GM21390 (cell line): ENCODE measurements at regions not wholly inside any gene's neighbourhood (a gene's known extent, or its start where the extent isn't known, plus 50 kb on each side); places are given as distances from the start of the nearest gene placed in this dataset.

Source experiments
- ATAC-seq: cut with Tn5 transposase; IDR thresholded peaks from one replicate; pipeline ENCODE4 v1.9.1; 2021; ENCODE audit not compliant: unreplicated experiment

DNA sequence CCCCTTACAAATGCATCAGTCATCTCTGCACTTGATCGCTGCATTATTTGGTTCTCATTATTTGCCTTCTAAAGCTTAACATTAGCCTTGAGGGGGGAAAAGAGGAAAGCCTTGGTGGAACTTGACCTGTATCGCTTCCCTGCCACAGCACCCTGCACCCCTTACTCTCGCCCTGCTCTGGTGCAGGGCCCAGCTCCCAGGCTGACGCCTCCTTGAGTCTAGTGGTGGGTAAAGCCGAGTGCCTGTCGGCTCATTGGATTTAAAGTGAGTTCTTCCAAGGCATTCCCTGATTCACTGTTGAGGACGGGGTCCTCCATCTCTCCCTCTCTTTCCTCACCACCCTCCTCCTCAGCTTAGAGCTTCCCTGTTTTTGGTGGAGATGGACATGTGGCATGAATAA is 145.0 kb upstream of the GYPC start:
- no peak for ATAC-seq

DNA sequence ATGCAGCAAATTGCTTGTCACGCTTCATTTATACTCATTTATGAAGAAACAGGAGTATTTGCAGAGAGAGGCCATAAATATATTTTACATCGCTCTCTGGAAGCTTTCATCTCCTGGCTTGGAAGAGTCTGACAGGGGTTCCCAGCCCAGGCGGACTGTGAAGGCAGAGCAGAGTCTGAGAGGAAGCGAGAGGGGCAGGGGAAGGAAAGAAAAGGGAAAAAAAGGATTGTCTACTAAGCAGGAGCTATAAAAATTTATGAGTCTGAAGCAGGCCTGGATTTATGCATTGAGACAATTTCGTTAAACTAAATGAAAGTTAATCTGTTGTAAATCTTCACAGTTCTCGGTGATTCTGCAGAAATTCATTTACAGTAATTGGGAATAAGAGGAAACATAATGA is 143.9 kb upstream of the GYPC start:
- no peak for ATAC-seq

DNA sequence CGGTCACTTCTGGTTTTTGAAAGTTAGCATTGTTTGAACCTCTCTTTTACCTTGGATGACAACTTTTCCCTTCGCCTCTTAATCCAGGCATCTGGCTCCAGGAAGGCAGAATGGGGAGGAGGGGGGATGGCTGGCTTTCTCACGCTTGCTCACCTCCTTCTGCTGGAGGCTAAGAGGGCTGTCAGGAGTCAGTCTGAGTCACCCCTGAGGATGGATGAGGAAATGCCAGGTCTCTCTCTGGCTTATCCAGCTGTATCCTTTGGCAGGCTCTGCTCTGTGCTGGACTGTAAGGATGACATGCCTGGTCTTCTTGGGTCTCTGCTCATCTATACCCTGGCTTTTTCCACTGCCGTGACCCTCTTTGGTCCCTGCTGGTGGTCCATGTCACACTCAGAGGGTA is 142.9 kb upstream of the GYPC start:
- no peak for ATAC-seq

DNA sequence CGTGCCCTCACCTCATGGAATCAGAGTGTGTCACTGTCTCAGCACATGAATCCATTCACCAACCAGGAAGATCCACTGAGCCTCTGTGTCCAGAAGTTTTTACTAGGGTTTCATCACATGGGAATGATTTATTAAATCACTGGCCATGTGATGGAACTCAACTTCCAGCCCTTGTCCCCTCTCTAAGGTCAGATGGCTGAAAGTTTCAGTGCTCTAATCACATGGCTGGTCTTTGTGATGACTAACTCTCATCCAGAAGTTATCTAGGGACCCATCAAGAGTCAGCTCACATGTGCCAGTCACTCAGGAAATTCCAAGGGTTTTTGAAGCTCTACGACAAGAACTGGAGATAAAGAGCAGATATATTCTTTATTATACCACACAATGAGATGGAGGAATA is 140.5 kb upstream of the GYPC start:
- ATAC-seq: no peak

DNA sequence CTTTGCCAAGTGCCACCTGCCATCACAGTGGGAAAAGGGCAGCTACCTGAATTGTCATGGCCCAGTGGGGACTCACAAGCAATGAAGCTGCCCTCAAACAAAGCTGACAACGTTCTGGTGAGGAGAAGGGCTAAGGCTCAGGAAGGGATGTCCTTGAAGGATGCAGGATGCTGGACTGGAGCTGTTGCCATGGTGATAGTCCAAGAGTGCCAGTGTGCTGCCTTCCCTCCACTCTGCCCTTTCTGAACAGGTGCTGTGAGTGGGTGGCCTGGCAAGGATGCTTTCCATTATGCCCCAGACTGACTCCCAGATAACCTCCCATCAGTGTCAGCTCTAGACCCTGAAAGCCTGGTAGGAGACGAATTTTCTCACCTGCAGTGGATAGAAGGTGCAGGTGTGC is 137.8 kb upstream of the GYPC start:
- no peak for ATAC-seq

DNA sequence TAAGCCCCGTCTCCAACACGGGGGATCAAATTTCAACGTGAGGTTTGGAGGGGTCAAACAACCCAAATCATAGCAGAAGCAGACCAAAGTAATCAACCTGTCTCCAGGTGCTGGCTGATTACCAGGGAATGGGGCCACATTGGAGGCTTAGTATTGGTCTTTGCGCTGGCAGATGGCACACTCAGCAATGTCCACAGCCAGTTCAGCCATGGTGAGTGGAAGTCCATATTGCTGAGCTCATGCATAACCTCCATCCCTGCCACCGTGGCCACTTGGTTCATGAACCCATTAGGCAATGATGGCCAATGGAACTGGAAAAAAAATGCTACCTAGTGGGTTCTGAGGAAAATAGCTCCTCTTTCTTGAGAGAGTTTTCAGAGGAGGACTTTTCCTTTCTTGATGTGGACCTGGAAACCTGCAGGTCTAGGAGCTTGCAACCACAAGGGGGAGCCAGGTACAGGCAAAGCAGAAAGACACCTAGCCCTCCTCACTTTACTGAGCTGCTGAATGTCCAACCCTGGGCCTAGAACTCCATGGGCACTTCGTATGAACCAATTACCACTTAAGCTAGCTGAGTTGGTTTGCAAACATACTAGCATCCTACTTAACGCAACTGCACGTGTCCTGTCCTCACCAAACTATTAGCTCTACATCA is 128.0 kb upstream of the GYPC start:
- peak; percentile 95 for ATAC-seq

DNA sequence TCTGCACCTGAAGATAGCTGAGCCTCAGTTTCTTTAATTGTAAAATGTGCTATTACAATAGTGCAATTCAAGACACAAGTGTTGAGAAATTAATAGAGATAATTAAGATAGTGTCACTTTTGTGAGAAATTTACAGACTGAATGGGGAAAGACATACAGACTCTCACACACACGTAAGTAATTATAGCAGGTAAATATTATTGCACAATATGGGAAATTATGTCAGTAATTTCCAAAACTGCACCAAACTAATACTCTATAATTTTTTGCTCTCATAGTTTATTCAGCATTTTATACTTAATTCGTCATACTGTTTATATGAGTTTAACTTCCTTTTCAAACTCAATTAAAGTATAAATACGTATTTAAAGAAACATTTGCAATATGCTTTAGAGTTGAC is 124.9 kb upstream of the GYPC start:
- ATAC-seq: no peak

DNA sequence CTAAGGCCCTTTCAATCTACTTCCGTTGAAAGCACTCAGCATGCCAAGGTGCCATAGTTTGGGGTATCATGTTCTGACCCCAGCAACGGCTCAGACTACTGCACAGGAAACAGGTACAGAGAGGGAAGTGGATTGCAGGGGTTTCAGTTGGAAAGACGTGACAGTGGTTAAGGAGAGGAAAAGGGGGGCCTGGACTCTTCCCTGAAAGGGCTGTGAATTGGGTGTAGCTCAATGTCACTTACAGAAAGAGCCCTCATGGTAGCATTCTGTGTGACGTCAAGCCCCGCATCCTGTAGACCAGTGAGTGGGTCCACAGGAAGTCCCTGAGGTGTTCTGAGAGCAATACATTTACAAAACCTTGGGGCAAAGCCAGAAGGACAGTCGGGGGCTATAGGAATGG is 121.5 kb upstream of the GYPC start:
- no peak for ATAC-seq

DNA sequence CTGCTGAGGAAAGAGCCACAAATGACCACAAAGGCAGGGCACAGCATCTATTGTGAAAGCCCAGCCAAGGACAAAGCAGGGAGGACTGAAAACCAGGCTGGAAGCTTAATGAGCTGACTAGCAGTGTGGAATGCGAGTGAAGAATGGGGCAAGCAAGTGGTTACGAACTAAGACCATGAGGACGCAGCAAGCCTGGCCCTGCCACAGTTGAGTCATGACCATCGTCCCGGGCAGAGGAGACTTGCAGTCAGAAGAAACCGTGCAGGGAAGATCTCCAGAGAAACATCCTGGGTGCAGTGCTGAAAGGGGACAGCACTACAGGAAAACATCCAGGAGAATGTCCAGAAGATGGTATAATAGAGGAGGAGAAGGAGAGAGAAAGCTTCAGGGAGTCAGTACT is 120.5 kb upstream of the GYPC start:
- ATAC-seq: no peak

DNA sequence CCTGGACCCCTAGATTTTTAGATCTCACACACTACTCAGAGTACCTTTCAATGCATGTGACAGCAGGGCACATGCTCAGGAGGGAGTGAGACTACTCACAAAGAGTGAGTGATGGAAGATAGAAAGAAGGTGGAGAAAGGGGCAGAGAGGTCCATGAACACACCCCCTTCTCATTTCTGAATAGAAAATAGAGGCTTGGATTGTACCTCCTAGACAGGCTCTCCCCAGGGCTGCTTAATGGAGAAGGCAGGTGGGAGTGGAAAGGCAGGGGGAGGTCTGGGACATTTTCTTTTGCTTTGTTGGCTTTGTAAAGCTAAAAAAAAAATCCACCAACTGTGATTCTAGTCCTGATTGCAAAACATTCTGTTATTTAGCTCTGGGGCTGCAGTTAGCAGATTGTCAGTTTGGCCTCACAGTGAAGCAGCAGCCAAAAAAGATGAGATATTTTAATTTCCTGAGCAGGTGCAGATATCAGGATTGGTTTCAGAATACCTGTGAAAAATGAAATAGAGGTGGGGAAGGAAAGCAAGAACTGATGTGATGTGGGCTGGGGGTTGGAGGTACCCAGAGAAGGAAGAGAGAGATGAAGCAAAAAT is 119.3 kb upstream of the GYPC start:
- ATAC-seq: no peak

DNA sequence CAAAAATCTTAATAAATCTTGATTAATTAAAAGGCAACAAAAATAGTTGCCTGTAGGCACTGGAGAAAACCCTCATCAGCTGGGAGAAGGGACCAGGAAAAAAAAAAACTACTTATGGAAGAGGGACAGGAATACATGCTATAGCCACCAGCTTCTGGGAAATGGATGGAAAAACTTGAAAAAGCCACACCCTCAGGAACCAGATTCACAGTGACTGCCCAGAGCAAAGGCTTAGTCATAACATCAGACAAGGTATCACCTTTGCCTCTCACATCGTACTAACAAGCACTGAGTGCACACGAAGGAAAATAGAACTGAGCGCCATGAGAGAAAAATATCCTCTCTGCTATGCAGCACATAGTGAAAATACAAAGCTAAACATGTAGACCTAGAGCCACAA is 116.9 kb upstream of the GYPC start:
- ATAC-seq: no peak

DNA sequence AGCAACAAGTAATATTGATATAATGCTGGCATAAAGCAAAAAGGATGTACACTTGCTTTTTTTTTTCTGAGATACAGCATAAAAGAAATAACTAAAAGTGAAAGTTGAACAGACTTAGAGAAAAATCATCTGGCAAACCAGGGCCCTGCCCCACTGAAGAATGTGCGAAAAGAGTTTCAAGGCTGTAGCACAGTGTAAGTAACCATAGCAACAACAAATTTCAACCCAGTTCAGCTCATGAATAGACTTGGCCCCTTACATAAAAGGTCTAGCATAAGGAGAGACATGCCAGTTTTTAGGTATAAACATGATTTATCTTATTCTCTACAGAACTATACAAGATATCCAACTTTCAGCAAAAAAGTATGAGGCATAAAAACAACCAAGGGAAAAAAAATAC is 113.7 kb upstream of the GYPC start:
- ATAC-seq: no peak

DNA sequence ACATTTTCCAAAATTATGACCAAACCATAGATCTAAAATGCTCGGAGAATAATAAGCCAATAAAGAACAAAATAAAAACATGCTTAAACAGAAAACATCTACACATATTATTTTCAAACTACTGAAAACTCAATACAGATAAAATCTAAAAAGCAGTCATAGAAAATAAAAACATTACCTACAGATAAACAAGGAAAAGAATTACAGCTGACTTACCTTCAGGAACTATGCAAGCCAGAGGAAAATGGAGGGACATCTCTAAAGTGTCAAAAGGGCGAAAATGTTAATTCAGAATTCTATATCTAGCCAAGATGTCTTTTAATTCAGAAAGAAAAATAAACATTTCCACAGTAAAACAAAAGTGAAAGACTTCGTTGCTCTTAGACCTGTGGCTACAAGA is 112.9 kb upstream of the GYPC start:
- no peak for ATAC-seq

DNA sequence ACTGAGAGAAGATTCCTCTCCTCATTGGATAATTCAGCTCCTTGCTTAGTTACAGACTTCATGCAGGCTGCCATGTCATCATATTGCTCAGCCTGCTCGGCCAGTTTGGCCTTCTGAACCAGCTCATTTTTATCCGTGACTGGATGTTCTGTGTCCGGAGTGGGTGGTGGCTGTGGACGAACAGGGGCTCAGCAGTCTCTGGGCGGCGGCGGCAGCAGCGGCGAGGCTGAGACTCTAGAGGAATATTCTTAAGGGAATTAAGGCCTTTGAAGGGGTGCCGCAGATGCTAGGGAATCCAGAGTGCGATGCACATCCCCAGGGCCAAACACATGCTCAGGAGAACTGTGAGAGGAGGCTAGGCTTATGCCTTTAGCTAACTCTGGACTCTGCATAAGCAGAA is 97.9 kb upstream of the GYPC start:
- no peak for ATAC-seq

DNA sequence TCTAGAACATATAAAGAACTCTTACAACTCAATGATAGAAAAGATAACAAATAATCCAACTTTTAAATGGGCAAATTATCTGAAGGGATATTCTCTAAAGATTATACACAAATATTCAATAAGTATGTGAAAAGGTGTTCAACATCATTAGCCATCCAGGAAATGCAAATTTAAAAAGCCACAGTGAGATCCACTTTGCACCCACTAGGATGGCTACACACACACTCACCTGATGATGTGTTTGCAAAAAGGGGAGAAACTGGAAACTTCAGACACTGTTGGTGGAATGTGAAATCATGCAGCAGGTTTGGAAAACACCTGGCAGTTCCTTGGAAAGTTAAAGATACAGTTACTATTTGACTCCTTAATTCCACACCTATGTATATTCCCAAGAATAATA is 87.2 kb upstream of the GYPC start:
- no peak for ATAC-seq

DNA sequence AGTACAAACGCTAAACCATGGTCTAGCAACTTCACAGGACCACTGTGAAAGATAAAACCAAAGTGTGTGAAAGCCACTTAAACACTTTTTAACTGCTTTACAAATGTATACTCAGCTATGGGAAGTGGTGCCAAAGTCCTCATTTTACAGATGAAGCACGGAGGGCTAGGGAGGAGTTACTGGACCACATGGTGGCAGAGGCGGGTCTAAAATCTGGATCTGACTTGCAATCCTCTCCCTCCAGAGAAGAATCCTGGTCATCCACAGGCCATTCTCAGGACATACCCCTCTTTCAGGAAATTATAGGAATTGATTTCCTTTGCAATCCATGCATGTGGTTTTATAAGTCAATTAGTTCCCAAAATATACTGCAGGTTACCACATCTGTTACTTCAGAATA is 84.6 kb upstream of the GYPC start:
- ATAC-seq: no peak

DNA sequence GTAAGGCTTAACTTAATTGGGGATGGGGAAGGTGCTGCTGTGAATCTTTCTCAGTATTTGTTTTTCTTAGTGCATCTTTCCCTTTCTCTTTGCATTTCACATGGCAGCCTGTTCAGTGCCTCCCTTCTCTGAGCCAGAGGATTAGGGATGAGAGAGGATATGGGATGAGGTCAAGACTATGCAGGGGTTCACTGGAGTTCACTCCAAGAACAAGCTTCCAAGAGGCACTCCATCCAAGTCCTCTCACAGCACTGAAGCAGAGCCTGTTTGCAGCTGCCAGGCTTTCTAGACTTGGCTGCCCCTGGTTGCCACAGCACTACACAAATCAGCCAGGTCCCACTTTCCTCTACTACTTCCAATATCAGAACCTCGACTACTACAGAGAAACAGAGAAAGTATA is 80.3 kb upstream of the GYPC start:
- ATAC-seq: no peak

DNA sequence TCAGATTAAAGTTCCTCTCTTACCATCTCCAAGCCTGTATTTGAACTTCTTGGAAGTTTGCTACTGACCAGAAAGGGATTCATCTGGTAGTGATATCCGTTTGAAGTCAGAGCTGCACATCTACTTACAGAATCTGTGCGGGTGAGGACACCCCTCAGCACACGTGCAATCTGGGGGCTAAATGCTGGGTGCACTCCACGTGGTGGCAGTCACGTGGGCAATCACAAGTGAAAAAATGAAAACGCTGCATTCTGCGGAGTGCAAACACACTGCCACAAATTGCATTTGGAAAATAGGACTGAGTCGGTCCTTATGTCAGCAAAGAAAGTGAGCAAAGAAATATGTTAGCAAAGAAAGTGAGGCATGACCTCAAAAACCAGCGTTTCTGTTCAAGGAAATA is 76.1 kb upstream of the GYPC start:
- no peak for ATAC-seq

DNA sequence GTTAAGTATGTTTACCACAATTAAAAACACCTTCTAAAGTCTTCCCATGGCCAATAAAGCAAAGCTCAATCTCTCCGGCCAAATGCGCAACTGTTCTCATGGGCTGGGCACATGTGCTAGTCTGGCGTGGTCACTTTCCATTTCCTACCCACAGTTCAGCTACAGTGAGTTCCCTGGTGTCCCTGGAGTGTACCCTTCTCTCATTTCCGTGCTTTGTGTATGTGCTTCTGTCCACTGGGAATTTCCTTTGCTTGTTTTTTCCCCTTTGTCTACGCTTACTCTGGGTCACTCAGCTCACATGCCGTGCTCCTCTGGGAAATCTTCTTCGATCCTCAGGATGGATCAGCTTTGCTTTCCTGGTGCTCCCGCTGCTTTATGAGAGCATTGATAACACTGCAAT is 69.6 kb upstream of the GYPC start:
- ATAC-seq: no peak

DNA sequence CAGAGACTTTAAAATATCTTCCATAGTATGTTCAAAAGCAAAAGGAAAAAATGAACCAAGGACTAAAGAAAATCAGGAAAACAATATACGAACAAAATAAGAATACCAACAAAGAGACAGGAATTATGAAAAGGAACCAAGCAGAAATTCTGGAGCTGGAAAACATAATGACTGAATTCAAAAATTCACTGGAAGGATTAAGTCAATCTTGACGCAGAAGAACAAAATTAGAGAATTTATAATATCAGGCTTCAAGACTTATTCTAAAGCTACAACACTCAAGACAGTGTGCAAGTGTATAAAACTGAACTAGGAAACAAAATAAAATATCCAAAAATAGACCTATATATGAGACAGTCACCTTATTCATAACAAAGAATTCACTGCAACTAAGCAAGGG is 56.9 kb upstream of the GYPC start:
- no peak for ATAC-seq

DNA sequence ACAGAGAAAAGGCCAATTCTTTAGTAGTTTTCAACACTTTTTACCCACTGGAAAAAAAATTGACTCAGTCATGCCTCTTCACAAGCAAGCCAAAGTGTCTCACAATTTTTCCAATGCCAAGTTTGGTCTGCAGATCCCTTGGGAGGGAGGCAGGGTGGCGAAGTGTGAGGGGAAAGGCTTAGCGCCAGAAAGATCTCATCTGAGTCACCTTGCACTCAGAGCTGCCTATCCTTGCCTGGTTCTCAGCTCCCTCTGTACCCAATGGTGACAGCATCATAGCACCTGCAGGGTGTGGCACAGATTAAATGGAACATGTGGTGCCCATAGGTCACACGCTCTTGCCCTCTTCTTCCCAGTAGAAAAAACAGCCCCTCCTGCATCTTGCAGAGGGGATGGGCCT is 55.2 kb upstream of the GYPC start:
- no peak for ATAC-seq

DNA sequence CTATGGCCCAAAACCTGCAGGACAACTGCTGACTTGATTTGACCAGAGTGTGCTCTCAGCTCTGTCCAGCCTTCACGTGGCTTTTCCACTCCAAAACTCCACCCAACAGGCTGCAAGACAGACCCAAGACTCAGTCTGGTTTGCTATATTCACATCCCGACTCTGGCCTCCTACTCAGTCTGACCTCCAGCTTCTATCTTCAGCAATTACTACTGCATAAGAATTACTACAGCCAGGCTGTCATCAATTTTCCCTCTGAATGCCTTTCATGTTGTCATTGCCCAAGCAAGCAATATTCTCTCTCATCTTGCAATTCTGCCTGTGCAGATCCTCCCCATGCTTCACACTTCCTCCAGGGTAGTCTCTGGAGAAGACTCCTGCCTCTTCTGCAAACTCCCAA is 53.6 kb upstream of the GYPC start:
- ATAC-seq: no peak
